ENCODE measurements at regions not wholly inside any gene's neighbourhood (a gene's known extent, or its start where the extent isn't known, plus 50 kb on each side); places are given as distances from the start of the nearest gene placed in this dataset.

GRCh38 chr11:101741061-101741460 lies 157.3 kb upstream of the TRPC6 start:
- H3K36me3 ChIP-seq (ENCODE audit: control insufficient read depth in 2 of 2, extremely low read depth in 1 of 2, insufficient read depth in 2 of 2, low read length in 2 of 2), result no peaks in the 10 kb centered on the region
- no peaks in the 10 kb centered on the region for H3K4me1 ChIP-seq (ENCODE audit: control insufficient read depth, extremely low read depth, insufficient read depth, low read length)
- TF ChIP-seq FOS (IDR thresholded peaks at IDR 0.05; ENCODE audit: borderline replicate concordance, insufficient read depth, low read length) (no peak), POLR2AphosphoS5 (IDR thresholded peaks at IDR 0.05; ENCODE audit: insufficient read depth, low read depth, low read length) (no peak), GATA2 (IDR thresholded peaks at IDR 0.05; ENCODE audit: insufficient read depth, insufficient read length, low read depth, low read length) (no peak), POLR2A (IDR thresholded peaks at IDR 0.05; ENCODE audit: low read depth, low read length) (no peak), JUN (IDR thresholded peaks at IDR 0.05; ENCODE audit: borderline replicate concordance, insufficient read depth, insufficient read length, low read depth) (no peak), MYC (IDR thresholded peaks at IDR 0.05; ENCODE audit: low read depth, low read length) (no peak), MAX (IDR thresholded peaks at IDR 0.05; ENCODE audit: insufficient read depth, insufficient read length) (no peak), EZH2 (IDR thresholded peaks at IDR 0.05; ENCODE audit: borderline replicate concordance, low read depth, low read length, severe bottlenecking) (no peak), CTCF (IDR thresholded peaks at IDR 0.05; ENCODE audit: extremely low read depth in 1 of 2, insufficient read depth in 1 of 2, low read depth in 1 of 2, low read length in 2 of 2) (no peak)
- no peaks in the 10 kb centered on the region for H3K9me1 ChIP-seq (replicated peaks; ENCODE audit: control insufficient read depth, extremely low read depth, insufficient read depth, low read length)
- H3K27ac ChIP-seq (ENCODE audit: insufficient read depth, low read depth, low read length), result no peak overlapping the region
- no peaks in the 10 kb centered on the region for H3K79me2 ChIP-seq (ENCODE audit: control insufficient read depth, insufficient read depth, low read length)
- no peak overlapping the region for H2AFZ ChIP-seq (ENCODE audit: low read depth, low read length)
- DNase-seq (ENCODE audit: low read depth, low spot score), result no peak
- H3K27me3 ChIP-seq (ENCODE audit: control insufficient read depth in 2 of 2, insufficient read depth in 2 of 2, low read length in 2 of 2), result no peaks in the 10 kb centered on the region
- intact Hi-C loops (cut with micrococcal nuclease), result no loop called here
- no peaks in the 10 kb centered on the region for H4K20me1 ChIP-seq (replicated peaks; ENCODE audit: control insufficient read depth, extremely low read depth, insufficient read depth, low read length)
- no peaks in the 10 kb centered on the region for H3K9me3 ChIP-seq (replicated peaks; ENCODE audit: control insufficient read depth, insufficient read depth, low read length)
- POLR2A ChIA-PET, result no interaction called here
- no peak for FAIRE-seq
- BruUV-seq (replicated peaks), result no TSS peak
- no peak overlapping the region for H3K4me2 ChIP-seq (ENCODE audit: insufficient read depth, low read length)
- dilution Hi-C loops (cut with MboI; ENCODE audit: extremely low pct_ligation_motif_present, low sequenced_read_pairs), result no loop called here
- CTCF ChIA-PET, result no interaction called here
- H3K4me3 ChIP-seq (replicated peaks in 1 of 3; ENCODE audit: insufficient read depth in 1 of 3, low read depth in 1 of 3, low read length in 3 of 3), result no peak overlapping the region
- no peak overlapping the region for H3K9ac ChIP-seq (replicated peaks; ENCODE audit: extremely low read depth, insufficient read depth, low read length)

All from endothelial cell of umbilical vein (primary cell).